ENCODE measurements at regions not wholly inside any gene's neighbourhood (a gene's known extent, or its start where the extent isn't known, plus 50 kb on each side); places are given as distances from the start of the nearest gene placed in this dataset.

- H3K9me2 ChIP-seq (ENCODE audit: insufficient read depth), result no peaks in the 10 kb centered on the region
- H3K4me1 ChIP-seq (ENCODE audit: control insufficient read depth in 1 of 2, insufficient read depth in 2 of 2, low read length in 2 of 2), result peaks cover 0 to 3% of the 10 kb centered on the region in 2 experiments; a peak in 1 of 4 replicates
- H3K9me3 ChIP-seq (ENCODE audit: control insufficient read depth in 1 of 2, insufficient read depth in 1 of 2, low read depth in 1 of 2, low read length in 2 of 2), result no peaks in the 10 kb centered on the region
- no peak for DNase-seq (ENCODE audit: low read depth, low spot score)
- no peak overlapping the region for H3K4me2 ChIP-seq (ENCODE audit: low read length)
- TF ChIP-seq ZNF274 (IDR thresholded peaks at IDR 0.05; ENCODE audit: low read depth, low read length) (no peak), ZFX (IDR thresholded peaks at IDR 0.05) (no peak), MAX (IDR thresholded peaks at IDR 0.05) (no peak), EZH2 (IDR thresholded peaks at IDR 0.05) (no peak)
- no peaks in the 10 kb centered on the region for H3K27me3 ChIP-seq (ENCODE audit: insufficient read depth, low read length)
- intact Hi-C loops (cut with micrococcal nuclease), result no loop called here
- no peak overlapping the region for H2AFZ ChIP-seq (ENCODE audit: low read depth, low read length, poor library complexity, severe bottlenecking)
- ChIA-PET CTCF (no interaction called here), POLR2A (no interaction called here), RAD21 (ENCODE audit: low non-redundant PET in 1 of 2, low total read pairs in 2 of 2, uncharacterized antibody in 2 of 2, unreplicated experiment in 2 of 2) (no interaction called here)
- no peaks in the 10 kb centered on the region for H3K79me2 ChIP-seq (ENCODE audit: insufficient read depth, low read length)
- no peak overlapping the region for H3K4me3 ChIP-seq (replicated peaks in 1 of 2; ENCODE audit: low read depth in 1 of 2, low read length in 2 of 2)
- no peaks in the 10 kb centered on the region for H4K20me1 ChIP-seq (ENCODE audit: insufficient read depth)
- no peaks in the 10 kb centered on the region for H3K36me3 ChIP-seq (ENCODE audit: control insufficient read depth in 1 of 2, insufficient read depth in 2 of 2, low read length in 2 of 2)
- BruUV-seq (replicated peaks), result no TSS peak
- no peak overlapping the region for H3K9ac ChIP-seq (ENCODE audit: low read length)
- H3K27ac ChIP-seq (ENCODE audit: low read depth, low read length), result no peak overlapping the region
- no peak for ATAC-seq
Measured at GRCh38 chr20:10784554-10785183, 110.9 kb upstream of the JAG1 start.

GRCh38 chr20:10786678-10787077 is 112.9 kb upstream of the JAG1 start:
- Histone ChIP-seq H3K79me2 (ENCODE audit: insufficient read depth, low read length) (no peaks in the 10 kb centered on the region), H3K36me3 (ENCODE audit: control insufficient read depth in 1 of 2, insufficient read depth in 2 of 2, low read length in 2 of 2) (no peaks in the 10 kb centered on the region), H3K27ac (ENCODE audit: low read depth, low read length) (no peak overlapping the region), H3K9me2 (ENCODE audit: insufficient read depth) (no peaks in the 10 kb centered on the region), H3K4me2 (ENCODE audit: low read length) (no peak overlapping the region), H3K4me1 (ENCODE audit: control insufficient read depth in 1 of 2, insufficient read depth in 2 of 2, low read length in 2 of 2) (peaks cover 0 to 3% of the 10 kb centered on the region in 2 experiments; a peak in 1 of 4 replicates), H3K9ac (ENCODE audit: low read length) (no peak overlapping the region), H3K9me3 (ENCODE audit: control insufficient read depth in 1 of 2, insufficient read depth in 1 of 2, low read depth in 1 of 2, low read length in 2 of 2) (no peaks in the 10 kb centered on the region), H4K20me1 (ENCODE audit: insufficient read depth) (no peaks in the 10 kb centered on the region), H2AFZ (ENCODE audit: low read depth, low read length, poor library complexity, severe bottlenecking) (no peak overlapping the region), H3K4me3 (replicated peaks in 1 of 2; ENCODE audit: low read depth in 1 of 2, low read length in 2 of 2) (no peak overlapping the region), H3K27me3 (ENCODE audit: insufficient read depth, low read length) (no peaks in the 10 kb centered on the region)
- RAD21 ChIA-PET (ENCODE audit: low non-redundant PET in 1 of 2, low total read pairs in 2 of 2, uncharacterized antibody in 2 of 2, unreplicated experiment in 2 of 2), result no interaction called here
- BruUV-seq (replicated peaks), result no TSS peak
- DNase-seq (ENCODE audit: low read depth, low spot score) (no peak), ATAC-seq (no peak)
- POLR2A ChIA-PET, result no interaction called here
- intact Hi-C loops (cut with micrococcal nuclease), result no loop called here
- TF ChIP-seq ZNF274 (IDR thresholded peaks at IDR 0.05; ENCODE audit: low read depth, low read length), result no peak
- CTCF ChIA-PET, result no interaction called here
